Transverse colon (tissue), 3 donors: ENCODE measurements at regions not wholly inside any gene's neighbourhood (a gene's known extent, or its start where the extent isn't known, plus 50 kb on each side); places are given as distances from the start of the nearest gene placed in this dataset.

Source experiments
- CTCF ChIP-seq, 5 experiments: fragments of 200-600 bp in 3 of 5; fragments of 450-650 bp in 2 of 5; sonication (generic) in 3 of 5; IDR thresholded peaks; 1 replicate in 2 of 5; 2 replicates in 3 of 5; pipeline ENCODE4 v1.5.1; 2016 to 2017; ENCODE audit warnings: antibody characterized with exemption in 5 of 5, inconsistent platforms in 3 of 5, mild to moderate bottlenecking in 2 of 5, moderate library complexity in 1 of 5
- EP300 ChIP-seq: sonication (generic); formaldehyde crosslinking; IDR thresholded peaks from one replicate; pipeline ENCODE4 v1.6.1; 2017; ENCODE audit warnings: antibody characterized with exemption, low read depth
- POLR2A ChIP-seq: fragments of 450-650 bp; IDR thresholded peaks from one replicate; pipeline ENCODE4 v1.6.1; 2016; ENCODE audit warnings: antibody characterized with exemption, mild to moderate bottlenecking, moderate library complexity

GRCh38 chr3:104519068-104519467, 847.6 kb upstream of the ALCAM start:
- TF ChIP-seq EP300, result no peak
- TF ChIP-seq CTCF (IDR thresholded peaks at IDR 0.05), result no peak
- TF ChIP-seq POLR2A, result no peak
